ENCODE measurements at regions not wholly inside any gene's neighbourhood (a gene's known extent, or its start where the extent isn't known, plus 50 kb on each side); places are given as distances from the start of the nearest gene placed in this dataset.

DNA sequence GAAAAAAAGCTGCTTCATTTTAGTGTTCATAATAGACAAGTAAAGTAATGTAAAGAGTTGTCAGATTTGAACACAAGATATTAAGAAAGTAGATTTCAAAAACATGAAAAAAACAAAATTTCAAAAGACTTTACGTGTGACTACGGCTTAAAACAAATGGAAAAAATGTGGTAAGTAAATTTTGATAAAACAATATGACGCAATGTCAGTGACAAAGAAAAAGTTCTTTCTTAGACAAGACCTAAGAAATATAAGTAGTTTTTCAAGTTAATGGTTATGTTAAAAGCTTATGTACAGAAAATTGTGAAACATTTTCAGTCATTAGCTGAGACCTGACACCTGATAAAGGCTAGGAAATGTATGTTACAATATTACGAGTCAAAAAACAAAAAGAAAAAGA, 73.7 kb upstream of the EYS start:
- Mint-ChIP-seq H3K4me1 (no peaks in the 10 kb centered on the region), H3K27ac (ENCODE audit: low read depth) (no peak overlapping the region), H3K27me3 (no peaks in the 10 kb centered on the region), H3K4me3 (no peak overlapping the region), H3K9me3 (peaks cover 12% of the 10 kb centered on the region), H3K36me3 (ENCODE audit: insufficient read depth) (no peaks in the 10 kb centered on the region)
- DNase-seq (ENCODE audit: low spot score in 2 of 2) (no peak), ATAC-seq (replicated peaks; ENCODE audit: extremely low read depth, poor library complexity, severe bottlenecking) (no peak)

DNA sequence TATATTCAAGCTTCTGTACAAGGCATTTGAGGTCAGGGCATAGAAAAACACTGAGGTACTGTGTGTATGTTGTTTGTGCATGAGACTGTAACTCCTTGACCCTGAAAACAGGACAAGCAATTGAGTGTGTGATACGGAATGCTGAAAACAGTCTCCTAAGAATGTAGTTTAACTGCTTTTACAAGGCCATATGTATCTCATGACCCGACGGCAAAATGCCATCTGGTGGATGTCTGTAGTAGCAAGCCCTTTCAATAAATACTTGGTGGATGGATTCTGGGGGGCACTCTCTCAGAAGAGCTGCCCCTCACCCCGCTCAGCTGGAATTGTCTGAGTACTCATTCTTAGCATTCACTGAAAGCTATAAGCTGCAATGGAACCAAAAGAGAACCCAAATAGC, 69.3 kb upstream of the EYS start:
- H3K36me3 Mint-ChIP-seq (ENCODE audit: insufficient read depth) = no peaks in the 10 kb centered on the region
- ATAC-seq (replicated peaks; ENCODE audit: extremely low read depth, poor library complexity, severe bottlenecking) (no peak), DNase-seq (ENCODE audit: low spot score in 2 of 2) (no peak)
- no peaks in the 10 kb centered on the region for H3K27me3 Mint-ChIP-seq
- H3K27ac Mint-ChIP-seq (ENCODE audit: low read depth) = no peak overlapping the region
- no peak overlapping the region for H3K4me3 Mint-ChIP-seq
- peaks cover 21% of the 10 kb centered on the region for H3K9me3 Mint-ChIP-seq
- no peaks in the 10 kb centered on the region for H3K4me1 Mint-ChIP-seq

DNA sequence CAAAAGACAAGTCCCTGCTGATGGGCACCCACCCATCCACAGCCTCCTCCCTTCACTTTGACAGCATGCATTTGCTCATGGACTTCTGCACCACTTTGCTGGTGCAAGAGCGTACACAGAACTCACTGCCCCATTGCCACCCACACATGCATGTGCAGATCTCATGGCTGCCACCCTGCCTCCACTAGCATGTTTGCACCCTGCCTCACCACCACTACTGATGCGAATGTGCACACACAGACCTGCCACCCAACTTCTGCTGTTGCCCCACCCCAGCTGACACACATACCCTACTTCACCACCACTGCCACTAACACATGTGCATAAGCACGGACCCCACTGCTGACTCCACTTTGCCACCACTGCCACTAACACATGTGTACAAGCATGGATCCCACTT, 64.9 kb upstream of the EYS start:
- ATAC-seq (replicated peaks; ENCODE audit: extremely low read depth, poor library complexity, severe bottlenecking) (no peak), DNase-seq (ENCODE audit: low spot score in 2 of 2) (no peak)
- no peak overlapping the region for H3K27ac Mint-ChIP-seq (ENCODE audit: low read depth)

DNA sequence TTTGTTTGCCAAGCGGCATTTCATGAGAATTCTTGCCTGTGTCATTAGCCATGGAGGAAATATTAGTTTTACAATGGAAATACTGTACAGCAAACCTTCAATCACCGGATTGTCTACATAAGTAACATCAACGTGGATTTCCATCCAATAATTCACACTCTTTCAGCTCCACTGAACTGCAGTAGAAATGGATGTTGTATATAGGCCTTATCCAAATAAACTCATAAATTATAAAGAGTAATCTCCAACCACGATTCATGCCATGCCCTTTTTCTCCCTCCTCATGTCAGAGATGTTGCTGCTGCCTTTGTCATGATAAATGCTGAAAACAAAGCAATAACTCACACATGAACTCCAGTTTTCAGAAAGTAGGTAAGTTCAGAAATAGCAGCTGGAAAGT, 54.9 kb upstream of the EYS start:
- Mint-ChIP-seq H3K36me3 (ENCODE audit: insufficient read depth) (no peaks in the 10 kb centered on the region), H3K4me1 (no peaks in the 10 kb centered on the region), H3K27ac (ENCODE audit: low read depth) (no peak overlapping the region), H3K4me3 (no peak overlapping the region), H3K9me3 (no peaks in the 10 kb centered on the region), H3K27me3 (no peaks in the 10 kb centered on the region)
- ATAC-seq (replicated peaks; ENCODE audit: extremely low read depth, poor library complexity, severe bottlenecking) (no peak), DNase-seq (ENCODE audit: low spot score in 2 of 2) (no peak)

More for the DNA sequence above, 64.9 kb upstream of the EYS start:
- Mint-ChIP-seq H3K4me1 (no peaks in the 10 kb centered on the region), H3K27me3 (no peaks in the 10 kb centered on the region), H3K9me3 (peaks cover 14% of the 10 kb centered on the region), H3K4me3 (no peak overlapping the region), H3K36me3 (ENCODE audit: insufficient read depth) (no peaks in the 10 kb centered on the region)

DNA sequence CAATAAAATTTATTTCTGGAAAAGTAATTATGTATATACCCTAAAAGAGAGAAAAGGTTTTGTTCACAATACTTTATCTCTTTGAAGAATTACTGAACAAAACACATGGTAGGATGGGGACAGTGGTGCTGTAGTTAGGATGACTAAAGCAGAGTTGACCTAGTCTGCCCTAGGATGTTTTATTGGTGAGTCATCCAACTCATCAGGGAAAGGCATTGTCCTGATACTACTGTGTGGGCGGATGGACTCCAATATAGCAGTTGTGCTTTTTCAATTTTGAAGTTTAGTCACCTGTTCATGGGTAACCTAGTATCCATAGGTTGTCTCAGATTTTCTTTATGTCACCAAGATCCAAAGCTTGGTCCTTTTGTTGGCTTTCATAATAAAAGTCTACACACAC, 53.3 kb upstream of the EYS start:
- Mint-ChIP-seq H3K4me1 (no peaks in the 10 kb centered on the region), H3K4me3 (no peak overlapping the region), H3K9me3 (peaks cover 5% of the 10 kb centered on the region), H3K27me3 (no peaks in the 10 kb centered on the region), H3K36me3 (ENCODE audit: insufficient read depth) (no peaks in the 10 kb centered on the region), H3K27ac (ENCODE audit: low read depth) (no peak overlapping the region)
- DNase-seq (ENCODE audit: low spot score in 2 of 2) = no peak
- no peak for ATAC-seq (replicated peaks; ENCODE audit: extremely low read depth, poor library complexity, severe bottlenecking)

Data from central memory CD8-positive, alpha-beta T cell (primary cell).